ENCODE measurements at regions not wholly inside any gene's neighbourhood (a gene's known extent, or its start where the extent isn't known, plus 50 kb on each side); places are given as distances from the start of the nearest gene placed in this dataset.

DNA sequence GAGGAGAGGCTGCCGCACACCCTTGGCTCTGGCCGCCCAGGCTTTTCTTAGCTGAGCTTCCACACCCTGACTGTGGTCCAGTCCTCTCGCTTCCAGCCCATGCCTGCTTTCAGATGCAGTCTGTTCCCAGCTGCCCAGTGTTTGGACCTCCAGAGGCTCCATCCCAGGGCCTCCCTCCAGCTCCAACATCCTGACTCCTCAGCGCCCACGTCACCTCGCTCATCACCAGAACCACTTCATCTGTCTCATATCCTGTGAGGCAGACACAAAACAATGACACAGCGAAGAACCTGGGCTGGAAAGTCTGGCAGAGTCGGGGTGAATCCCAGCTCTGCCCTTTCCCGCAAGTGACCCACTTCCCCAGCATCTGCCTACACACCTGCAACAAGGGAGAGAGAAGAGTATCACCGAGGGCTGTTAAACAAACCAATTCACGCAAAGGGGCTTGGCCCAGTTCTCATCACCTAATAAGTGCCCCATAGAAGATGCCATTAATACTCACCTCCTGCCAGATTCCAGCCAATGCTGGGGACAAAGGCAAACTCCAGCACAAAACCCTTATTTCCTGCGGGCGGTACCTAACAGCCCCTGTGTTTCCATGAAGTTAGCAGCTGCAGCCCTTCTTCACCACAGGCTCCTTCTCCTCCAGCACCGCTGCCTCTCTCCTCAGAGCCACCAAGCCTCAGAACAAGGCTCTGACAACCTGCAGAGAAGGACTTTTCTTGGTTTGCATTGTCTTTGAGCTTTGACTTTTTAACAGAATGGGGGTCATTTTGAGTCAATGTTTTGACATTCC lies 133.4 kb upstream of the CDH4 start:
- no peak for DNase-seq

DNA sequence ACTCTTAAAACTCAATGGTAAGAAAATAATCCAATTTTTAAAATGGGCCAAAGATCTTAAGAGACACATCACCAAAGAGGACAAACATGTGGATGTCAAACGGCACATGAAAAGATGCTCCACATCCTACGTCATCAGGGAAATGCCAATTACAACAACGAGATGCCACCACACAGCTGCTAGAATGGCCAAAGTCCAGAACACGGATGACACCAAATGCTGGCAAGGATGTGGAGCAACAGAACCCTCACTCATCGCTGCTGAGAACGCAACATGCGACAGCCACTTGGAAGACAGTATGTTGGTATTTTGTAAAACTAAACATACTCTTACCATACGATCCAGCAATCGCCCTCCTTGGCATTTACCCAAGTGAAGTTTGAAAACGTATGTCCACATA lies 132.8 kb upstream of the CDH4 start:
- DNase-seq, result no peak

DNA sequence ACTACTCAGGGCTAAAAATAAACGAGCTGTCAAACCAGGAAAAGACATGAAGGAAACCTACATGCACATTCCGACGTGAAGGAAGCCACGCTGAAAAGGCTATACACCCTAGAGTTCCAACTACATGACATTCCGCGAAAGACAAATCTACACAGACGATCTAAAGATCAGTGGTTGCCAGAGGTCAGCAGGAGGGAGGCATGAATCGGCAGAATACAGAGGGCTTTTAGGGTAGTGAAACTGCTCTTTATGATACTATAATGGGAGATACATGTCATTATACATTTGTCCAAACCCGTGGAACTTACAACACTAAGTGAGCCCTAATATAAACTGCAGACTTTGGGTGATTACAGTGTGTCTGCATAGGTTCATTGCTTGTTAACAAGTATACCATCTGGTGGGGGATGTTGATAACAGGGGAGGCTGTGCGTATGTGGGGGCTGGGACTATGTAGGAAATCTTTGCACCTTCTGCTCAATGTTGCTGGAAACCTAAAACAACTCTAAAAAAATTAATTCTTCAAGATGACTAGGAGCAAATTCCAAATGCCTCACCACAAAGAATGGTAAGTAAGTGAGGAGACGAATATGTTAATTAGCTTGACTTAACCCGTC lies 132.2 kb upstream of the CDH4 start:
- DNase-seq, result no peak

DNA sequence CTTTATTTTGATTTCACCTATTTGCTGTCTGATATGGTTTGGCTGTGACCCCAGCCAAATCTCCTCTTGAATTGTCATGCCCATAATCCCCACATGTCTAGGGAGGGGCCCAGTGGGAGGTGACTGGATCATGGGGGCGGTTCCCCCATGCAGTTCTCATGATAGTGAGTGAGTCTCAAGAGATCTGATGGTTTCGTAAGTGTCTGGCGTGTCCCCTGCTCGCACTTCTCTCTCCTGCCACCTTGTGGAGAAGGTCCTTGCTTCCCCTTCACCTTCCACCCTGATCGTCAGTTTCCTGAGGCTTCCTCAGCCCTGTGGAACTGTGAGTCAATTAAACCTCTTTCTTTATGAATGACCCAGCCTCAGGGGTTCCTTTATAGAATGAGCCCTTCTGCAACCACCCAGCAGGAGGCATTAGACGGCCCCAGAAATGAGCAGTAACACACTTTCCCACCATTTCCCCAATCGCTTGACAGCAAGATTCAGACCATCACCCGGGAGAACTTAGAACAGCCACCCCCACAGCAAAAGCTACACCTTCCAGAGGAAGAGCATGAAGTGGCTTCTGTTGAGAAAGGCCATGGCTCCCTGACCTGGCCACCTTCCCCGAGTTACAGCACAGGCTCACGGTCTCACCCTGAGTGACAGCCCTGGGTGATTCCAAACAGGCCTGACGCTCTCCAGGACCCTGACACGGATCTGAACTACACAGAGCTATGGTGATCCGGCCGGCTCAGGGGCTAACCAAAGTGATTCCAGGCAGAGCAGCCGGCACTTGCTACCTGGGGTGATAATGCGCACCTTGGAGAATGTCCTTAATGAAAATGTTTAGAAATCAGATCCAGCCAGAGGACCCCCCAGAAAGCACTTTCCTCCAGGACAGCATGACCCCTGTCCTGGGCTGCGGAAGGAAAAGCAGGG lies 131.2 kb upstream of the CDH4 start:
- DNase-seq, result peak in 1 of 2 experiments; percentile 14

DNA sequence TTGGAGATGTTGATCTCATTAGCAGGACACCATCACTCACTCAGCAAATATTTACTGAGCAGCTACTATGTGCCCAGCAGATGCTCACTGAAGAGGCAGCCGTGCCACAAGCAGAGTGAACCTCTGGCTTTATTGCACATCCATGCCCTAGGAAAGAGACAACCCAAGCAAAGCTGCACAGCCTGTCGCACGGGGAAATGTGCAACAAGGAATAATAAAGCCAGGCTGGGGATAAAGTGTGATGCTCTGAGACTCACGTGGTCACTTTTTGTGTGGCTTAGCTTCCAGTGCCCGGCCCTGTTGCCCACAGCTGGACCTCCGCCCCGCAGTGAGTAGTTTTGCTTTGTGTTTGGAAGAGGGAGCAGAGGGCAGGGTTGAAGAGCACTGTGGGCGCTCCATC lies 130.4 kb upstream of the CDH4 start:
- no peak for DNase-seq

DNA sequence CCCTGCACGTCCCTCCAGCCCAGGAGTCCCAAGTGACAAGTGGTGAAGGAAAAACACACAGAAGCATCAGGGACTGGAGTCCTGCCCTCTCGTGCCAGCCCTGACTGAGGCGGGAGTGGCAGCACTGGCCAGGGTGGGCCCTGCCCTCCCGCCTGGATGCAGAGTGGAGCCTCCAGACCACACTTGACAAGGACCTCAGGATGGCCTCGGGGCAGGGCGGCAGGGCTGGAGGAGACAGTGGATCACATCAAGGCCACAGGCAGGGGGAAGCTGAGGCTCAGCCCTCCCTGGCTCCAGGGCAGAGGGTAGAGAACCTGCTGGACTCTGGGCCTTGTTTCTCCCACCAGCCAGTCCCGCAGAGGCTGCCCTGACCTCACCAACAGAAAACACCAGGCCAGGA lies 128.8 kb upstream of the CDH4 start:
- DNase-seq, result no peak

DNA sequence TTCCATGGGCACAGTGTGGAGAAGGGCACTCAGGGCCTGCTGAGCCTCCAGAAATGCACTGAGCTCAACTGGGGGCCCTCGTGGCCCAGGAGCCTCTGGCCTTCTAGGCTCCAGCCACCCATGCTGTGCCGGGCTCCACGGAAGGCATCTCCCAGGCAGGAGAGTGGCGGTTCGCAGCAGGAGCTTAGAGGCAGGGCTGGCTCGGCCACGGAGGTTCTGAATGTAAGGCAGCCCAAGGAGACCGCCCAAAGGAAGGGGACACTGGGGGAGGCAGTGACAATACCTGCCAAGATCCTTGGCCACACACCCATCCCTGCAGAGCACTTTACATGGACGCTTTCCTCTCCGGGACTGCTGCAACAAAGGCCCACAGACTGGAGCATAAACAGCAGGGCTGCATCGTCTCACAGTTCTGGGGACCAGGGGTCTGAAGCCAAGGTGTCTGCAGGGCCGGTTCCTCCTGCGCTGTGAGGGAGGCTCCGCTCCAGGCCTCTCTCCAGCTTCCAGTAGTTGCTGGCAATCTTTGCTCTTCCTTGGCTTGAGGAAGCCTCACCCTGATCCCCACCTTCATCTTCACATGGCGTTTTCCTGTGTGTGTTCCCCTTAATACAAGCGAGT lies 128.2 kb upstream of the CDH4 start:
- DNase-seq, result no peak

DNA sequence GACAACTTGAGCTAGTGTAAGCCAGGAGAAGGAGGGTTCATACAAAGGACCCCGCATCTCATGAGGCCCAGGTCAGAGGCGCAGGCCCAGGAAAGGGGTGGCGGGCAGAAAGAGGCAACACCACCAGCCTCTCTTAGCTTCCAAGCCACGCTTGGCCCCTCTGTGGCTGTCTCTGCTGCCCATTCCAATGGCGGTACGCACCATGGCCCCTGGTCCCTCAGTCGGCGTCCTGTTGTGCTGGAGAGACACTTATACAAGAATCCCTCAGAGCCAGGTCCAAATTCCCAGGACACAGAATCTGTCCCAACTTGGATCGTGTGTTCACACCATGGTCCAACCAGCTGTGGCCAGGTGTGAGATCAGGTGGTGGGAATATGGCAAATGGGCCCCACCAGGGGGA lies 127.0 kb upstream of the CDH4 start:
- DNase-seq, result no peak

DNA sequence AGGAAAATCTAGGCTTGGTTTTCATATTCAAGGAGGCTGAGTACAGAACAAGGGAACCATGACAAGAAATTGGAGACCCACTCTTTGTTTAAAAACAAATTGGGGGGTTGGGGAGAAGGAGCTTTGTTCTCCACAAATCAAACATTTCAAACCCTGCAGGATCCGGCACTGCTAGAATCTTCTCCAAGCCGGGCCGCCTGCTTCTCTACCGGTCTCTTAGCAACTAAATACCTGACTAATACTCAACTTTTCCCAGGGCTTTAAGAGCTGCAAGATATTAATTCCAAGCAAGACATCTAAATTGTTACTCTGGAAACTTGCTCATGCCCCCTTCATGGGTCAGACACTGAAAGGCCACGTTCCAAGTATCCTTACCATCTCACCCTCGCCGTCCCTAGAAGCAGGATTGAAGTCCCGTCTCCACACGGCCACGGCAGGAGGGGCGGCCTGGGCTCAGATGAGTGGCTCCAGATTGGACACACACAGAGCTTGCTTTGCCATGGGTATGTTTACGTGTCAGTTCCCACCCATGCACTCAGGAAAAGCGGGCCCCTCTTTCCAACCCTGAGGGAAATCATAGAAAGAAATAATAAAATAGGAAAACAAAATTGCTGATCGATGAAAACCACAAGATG lies 126.4 kb upstream of the CDH4 start:
- DNase-seq, result no peak

DNA sequence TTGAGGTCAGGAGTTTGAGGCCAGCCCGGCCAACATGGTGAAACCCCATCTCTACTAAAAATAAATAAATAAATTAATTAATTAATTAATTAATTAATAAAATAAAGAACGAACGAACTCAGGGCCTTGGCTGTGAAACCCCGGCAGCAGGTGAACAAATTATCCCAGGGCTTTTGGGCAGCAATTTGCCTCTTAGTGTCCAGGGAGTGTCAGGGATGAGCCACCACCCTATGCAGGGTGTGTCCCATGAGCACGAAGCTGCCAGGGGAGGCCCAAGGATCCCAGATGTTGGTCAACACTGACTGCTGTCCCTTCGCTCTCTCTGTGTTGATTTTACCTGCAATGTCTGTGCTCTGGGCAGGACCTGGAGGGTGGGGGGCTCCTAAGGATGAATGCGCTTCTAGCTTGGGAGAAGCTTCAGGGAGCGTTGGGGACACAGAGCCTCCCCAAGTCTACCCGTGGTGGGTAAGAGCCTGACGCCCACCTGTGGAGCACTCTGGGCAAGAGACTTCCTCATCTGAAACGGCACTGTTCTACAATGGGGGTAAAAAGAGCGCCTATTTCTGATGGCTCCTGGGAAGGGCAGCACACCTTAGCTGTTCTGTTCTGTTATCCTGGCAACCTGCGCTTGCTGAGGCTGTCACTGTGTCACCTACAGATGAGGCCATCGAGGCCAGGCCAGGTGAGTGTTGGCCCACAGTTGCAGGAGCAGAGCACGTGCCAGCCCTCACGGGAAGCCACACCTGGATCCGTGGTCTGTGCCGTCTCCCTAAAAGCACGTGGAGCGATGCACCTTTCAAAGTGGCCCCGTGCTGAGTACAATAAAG lies 125.5 kb upstream of the CDH4 start:
- DNase-seq, result no peak

DNA sequence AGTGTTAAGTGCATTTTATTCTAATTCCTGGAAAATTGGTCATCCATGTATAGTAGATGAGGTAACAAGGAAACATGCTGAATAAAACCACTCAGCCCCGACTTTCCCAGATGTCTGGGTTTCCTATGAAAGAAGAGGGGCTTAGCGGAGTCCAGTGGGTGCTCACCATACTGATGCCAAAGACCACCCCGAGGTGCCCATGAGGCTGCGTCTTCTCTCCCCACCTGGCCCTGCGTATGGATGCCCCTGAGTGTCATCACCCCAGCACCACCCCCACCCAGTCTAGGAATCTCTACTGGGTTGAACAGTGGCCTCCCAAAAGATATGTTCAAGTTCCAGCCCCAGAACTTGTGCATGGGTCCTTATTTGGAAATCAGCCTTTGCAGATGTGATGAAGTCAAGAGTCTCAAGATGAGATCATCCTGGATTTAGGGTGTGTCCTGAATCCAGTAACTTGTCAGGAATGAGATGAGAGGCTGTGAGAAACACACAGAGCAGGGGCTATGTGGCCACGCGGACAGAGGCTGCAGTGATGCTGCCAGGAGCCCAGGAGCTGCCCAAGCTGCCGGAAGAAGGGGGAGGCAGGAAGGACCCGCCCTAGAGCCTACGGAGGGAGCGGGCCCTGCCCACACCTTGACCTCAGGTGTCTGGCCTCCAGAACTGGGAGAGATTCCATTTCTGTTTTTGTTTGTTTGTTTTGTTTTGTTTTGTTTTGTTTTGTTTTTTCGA lies 124.6 kb upstream of the CDH4 start:
- DNase-seq, result no peak

DNA sequence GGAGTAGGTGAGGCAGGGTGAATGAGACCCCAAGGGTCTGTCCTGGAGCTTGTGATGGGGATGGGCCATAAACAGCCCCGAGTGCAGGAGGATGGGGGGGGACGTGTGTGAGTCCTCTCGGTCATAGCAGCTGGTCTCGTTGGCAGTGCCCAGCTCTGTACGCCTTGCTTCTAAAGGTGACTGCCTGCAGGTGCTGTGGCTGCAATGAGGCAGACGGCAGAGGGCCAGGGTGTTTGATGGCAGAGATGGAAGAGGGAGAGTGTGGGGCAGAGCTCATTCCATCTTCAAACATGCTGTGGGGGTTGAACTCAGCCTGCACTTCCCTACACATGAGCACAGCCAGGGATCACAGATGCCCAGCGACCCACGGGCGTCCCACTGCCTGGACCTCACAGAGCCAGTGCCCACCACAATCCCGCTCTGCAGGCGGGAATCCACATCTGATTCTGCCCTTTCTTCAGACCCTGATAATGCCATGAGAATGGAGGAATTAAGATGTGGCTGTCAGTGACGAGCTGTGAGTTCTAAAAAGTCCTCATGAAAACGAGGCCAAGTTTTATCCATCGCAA lies 123.3 kb upstream of the CDH4 start:
- DNase-seq, result no peak

DNA sequence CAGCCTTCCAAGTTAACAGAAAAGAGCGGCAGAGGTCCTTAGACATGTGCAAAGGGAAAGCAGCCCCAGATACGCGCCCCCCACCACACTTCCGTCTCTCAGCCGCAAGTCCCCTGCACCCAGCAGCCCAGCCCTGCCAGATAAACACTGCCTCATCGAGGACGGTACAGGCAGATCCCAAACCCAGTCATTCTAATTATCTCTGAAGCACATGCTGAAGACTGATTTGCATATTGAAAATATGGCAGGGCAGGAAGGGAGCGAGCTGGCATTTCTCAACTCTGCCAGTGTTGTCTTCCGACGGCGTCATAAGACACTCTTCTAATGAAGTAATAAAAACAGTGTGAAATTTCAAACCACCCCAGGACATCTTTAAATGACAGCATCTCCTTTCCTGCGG lies 122.8 kb upstream of the CDH4 start:
- DNase-seq, result no peak

DNA sequence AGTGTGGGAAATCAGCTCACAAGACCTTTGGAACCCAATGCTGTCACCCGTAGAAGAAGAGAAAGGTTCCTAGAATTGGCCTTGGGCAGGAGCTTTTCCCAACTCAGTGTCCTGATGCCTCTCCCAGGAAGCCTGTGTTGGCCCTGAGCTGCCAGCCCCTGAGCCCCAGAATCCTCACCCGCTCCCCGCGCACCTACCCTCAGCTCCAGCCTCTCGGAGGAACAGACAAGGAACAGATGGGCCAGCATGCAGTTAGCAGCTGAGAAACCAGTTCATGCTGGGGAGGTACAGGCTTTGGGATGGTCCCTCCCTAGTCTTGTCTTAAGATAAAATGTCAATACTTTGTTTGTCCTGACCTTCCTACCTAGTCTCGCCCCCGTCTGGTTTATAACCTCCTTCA lies 121.9 kb upstream of the CDH4 start:
- no peak for DNase-seq

DNA sequence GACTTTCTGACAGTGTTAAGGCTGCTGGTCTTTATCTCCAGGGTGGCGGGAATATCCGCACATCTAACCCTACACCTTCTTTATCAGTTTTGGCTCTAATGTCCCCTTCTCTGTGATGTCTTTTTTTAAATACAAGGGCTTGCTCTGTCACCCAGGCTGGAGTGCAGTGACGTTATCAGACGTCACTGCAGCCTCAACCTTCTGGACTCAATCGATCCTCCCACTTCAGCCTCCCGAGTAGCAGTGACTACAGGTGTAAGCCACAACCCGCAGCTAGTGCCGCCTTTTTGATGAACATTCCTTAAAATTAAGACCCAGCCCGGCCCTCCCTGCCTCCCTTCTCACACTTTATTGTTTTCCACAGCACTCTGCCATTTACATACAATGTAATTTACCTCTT lies 120.1 kb upstream of the CDH4 start:
- no peak for DNase-seq

DNA sequence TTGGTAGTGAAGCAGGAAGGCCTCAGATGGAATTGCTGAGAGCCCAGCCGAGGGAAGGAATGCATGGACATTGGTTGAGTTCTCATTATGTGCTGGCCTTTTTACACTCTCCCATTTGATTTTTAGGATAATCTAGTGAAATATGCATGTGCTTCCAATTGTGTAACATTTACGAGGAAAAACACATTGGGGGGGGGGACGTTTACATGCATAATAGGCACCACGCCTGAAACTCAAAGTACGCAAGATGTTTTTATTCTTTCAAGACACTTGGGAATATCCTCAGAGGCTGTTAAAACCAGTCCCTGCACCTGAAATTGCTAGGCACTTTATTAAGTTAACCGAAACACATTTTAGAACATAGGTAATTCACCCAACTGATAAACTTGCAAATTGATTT lies 118.5 kb upstream of the CDH4 start:
- DNase-seq, result no peak

DNA sequence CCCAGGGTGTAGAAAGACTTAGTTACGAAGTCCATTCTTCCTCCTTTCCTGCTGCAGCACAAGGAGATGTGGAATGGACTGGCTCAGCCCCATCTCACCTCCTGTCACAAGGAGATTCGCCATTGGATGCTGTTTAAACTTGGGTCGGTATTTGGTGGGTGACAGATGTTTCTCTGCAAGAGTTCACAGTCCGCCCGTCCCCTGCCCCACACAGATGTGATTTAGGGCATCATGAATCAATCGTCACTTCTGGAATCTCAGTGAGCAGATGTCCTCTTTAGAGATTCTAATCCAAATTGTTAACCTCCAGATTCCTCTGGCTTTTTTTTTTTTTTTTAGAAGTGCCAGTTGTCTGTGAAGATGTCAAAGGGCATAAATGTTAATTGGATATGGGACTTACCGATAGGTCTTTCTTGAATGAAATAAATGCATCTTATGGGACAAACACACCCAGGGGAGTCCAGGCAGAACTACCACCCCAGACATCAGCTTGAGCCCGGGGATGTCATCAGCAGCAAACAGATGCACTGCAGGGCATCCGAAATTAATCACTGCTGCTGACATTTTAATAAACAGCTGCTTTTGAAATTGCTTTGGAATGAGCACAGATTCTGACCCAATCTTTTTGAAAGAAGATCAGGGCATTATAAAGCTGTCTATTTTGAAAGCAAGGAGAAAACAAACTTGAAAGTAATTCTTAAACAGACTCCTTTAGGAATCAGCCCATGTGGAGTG lies 117.6 kb upstream of the CDH4 start:
- DNase-seq, result no peak

DNA sequence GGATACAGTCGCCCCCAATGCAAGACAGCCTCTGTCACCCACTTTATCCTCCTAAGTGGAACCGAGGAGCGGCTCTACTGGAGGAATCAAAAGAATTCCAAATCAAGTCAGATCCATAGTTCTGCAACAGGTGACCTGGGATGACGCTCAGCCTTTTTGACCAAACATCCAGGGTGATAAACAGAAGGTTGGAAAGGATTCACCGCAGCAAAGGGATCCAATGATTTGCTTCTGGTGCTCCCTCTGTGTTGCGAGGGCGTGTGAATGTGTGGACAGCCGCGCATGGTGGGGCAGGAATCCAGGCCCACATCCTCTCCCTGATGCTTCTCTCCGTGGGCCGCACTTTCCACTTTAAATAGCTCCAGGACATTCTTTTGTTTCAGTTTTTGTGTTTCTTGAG lies 116.8 kb upstream of the CDH4 start:
- DNase-seq, result no peak

DNA sequence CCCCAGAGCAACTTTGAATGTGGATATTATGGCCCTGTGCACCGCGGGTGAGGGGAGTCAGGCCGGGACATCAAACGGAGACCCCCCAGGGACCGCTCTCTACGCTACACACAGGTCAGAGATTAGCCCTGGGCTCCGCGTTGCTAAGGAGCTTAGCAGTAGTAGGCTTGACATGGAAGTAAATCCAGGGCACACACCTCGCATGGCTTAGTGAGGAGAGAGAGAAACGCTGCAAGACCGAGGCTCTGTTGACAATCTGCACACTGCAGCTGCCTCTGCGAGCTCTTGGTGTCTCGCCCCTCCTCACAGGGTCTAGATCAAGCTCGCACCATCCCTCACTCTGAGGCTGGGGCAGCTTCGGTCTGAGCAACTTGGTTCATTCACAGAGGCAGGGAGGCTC lies 116.1 kb upstream of the CDH4 start:
- DNase-seq, result no peak

DNA sequence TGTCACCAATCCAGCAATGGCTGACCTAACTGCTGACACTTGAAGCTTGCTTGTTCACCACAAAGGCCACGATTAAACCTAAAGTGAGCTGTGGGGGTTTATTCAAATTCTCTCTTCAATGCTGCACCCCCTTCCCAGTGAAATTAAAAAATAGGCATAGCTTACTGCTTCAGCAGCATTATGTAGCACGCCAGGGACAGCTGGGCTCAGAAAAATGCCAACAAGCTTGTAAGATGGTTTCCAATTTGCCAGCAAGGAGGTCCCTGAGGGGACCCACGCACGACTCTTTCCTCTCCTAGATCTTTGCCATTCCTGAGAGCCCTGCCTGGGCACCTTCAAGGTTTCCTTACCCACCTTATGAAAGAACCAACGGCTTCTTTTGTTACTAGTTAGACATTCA lies 113.5 kb upstream of the CDH4 start:
- DNase-seq, result no peak
